GM19043 (cell line): ENCODE measurements at regions not wholly inside any gene's neighbourhood (a gene's known extent, or its start where the extent isn't known, plus 50 kb on each side); places are given as distances from the start of the nearest gene placed in this dataset.
"Not testable (repeated sequence)": the region's sequence is repeated elsewhere in the genome, so short reads cannot be mapped to it uniquely, and the experiment has no call there.

ENCODE experiments used
- ATAC-seq: cut with Tn5 transposase; IDR thresholded peaks from one replicate; pipeline ENCODE4 v1.9.1; 2021; ENCODE audit warnings: low read depth; ENCODE audit not compliant: unreplicated experiment

GRCh38 chr12:131586269-131586668 lies 124.6 kb upstream of the SFSWAP start:
- ATAC-seq, result no peak

GRCh38 chr12:131586761-131587160 lies 124.1 kb upstream of the SFSWAP start:
- no peak for ATAC-seq

- ATAC-seq, result no peak
These were observed 123.3 kb upstream of the SFSWAP start for GRCh38 chr12:131587565-131587964.

GRCh38 chr12:131589221-131589897 lies 121.5 kb upstream of the SFSWAP start:
- ATAC-seq, result no peak

- ATAC-seq, result no peak
These were observed 120.9 kb upstream of the SFSWAP start for GRCh38 chr12:131589966-131590365.

- no peak for ATAC-seq
These were observed 119.8 kb upstream of the SFSWAP start for GRCh38 chr12:131591136-131591535.

GRCh38 chr12:131591714-131592709 lies 118.9 kb upstream of the SFSWAP start:
- no peak for ATAC-seq

- peak; percentile 98 for ATAC-seq
These were observed 117.9 kb upstream of the SFSWAP start for GRCh38 chr12:131592972-131593371.

- no peak for ATAC-seq
These were observed 117.5 kb upstream of the SFSWAP start for GRCh38 chr12:131593406-131593805.

- ATAC-seq, result no peak
These were observed 114.8 kb upstream of the SFSWAP start for GRCh38 chr12:131596115-131596514.

GRCh38 chr12:131597333-131597732 lies 113.6 kb upstream of the SFSWAP start:
- no peak for ATAC-seq

GRCh38 chr12:131598717-131599116 lies 112.2 kb upstream of the SFSWAP start:
- ATAC-seq, result no peak

GRCh38 chr12:131599190-131600159 lies 111.4 kb upstream of the SFSWAP start:
- ATAC-seq, result no peak

- ATAC-seq, result no peak
These were observed 110.7 kb upstream of the SFSWAP start for GRCh38 chr12:131600160-131600532.

GRCh38 chr12:131601499-131601898 lies 109.4 kb upstream of the SFSWAP start:
- not testable (repeated sequence) for ATAC-seq

- no peak for ATAC-seq
These were observed 107.6 kb upstream of the SFSWAP start for GRCh38 chr12:131603106-131603938.

- peak; percentile 38 for ATAC-seq
These were observed 106.7 kb upstream of the SFSWAP start for GRCh38 chr12:131603939-131604795.

GRCh38 chr12:131604859-131605258 lies 106.0 kb upstream of the SFSWAP start:
- no peak for ATAC-seq
